ENCODE measurements at regions not wholly inside any gene's neighbourhood (a gene's known extent, or its start where the extent isn't known, plus 50 kb on each side); places are given as distances from the start of the nearest gene placed in this dataset.
A peak's percentile ranks its signal among the peaks of the same experiment; 100 is the strongest.

DNA sequence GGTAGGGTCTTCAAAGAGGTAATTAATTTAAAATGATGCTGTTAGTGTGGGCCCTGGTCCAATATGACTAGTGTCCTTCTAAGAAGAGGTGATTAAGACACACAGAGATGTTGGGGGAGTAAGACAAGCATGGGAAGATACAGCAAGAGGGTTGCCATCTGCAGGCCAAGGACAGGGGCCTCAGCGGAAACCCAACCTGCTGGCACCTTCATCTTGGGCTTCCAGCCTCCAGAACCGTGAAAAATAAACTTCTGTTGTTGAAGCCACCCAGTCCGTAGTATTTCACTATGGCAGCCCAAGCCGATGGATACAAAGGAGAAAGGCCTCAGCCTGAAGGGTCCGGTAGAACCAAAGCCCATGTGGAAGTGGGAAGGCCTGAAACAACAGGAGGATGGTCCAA is 161.7 kb upstream of the UBE2E1 start:
- ChIA-PET POLR2A (ENCODE audit: low non-redundant PET) (no interaction called here), CTCF (no interaction called here)
- DNase-seq (ENCODE audit: low spot score) = no peak
- TF ChIP-seq CTCF (conservative IDR thresholded peaks at IDR 0.05; ENCODE audit: low read depth) = no peak
- H3K27ac ChIP-seq = no peak overlapping the region

- peak; percentile 49 for DNase-seq (ENCODE audit: low spot score)
- CTCF ChIA-PET = no interaction called here
- POLR2A ChIA-PET (ENCODE audit: low non-redundant PET) = no interaction called here
- no peak for TF ChIP-seq CTCF (conservative IDR thresholded peaks at IDR 0.05; ENCODE audit: low read depth)
- H3K27ac ChIP-seq = no peak overlapping the region
These were observed 161.1 kb upstream of the UBE2E1 start for GRCh38 chr3:23644676-23645075.

DNA sequence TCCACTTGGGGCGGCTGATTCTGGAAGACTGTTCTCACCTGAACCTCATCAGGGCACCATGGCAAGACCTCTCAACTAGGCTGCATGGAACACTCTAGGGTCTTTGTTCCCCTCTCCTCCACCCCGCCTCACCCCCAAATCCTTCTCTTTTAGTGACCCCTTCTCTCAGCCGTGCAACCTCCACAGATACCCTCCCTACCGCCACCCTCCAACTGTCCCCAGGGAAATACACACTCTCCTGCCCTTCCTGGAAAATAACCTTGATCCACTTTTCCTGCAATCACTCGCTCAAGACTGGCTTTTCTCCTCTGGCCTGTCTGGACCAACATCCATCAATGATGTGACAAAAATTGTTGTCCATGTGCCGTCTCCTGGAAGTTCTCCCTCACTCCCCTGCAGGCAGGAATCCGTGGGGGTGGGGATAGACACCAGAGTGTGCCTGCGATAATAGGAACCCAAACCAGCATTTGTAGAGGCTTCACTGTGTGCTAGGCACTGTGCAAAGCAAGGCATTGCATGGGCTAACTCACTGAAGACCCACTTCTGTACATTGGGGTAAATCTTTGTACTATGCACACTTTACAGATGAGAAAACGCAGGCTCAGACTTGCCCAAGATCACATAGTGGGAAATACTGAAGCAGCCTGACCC is 160.1 kb upstream of the UBE2E1 start:
- POLR2A ChIA-PET (ENCODE audit: low non-redundant PET) = no interaction called here
- DNase-seq (ENCODE audit: low spot score) = no peak
- CTCF ChIA-PET = no interaction called here
- H3K27ac ChIP-seq = no peak overlapping the region
- TF ChIP-seq CTCF (conservative IDR thresholded peaks at IDR 0.05; ENCODE audit: low read depth) = no peak

- CTCF ChIA-PET = interaction anchor here (0.7 kb wide), 2 partner anchors 95 to 1028 kb away, joined by 3 read pairs; no protein-coding TSS in a partner anchor
- no peak for TF ChIP-seq CTCF (conservative IDR thresholded peaks at IDR 0.05; ENCODE audit: low read depth)
- H3K27ac ChIP-seq = no peak overlapping the region
- no peak for DNase-seq (ENCODE audit: low spot score)
- POLR2A ChIA-PET (ENCODE audit: low non-redundant PET) = no interaction called here
These were observed 159.4 kb upstream of the UBE2E1 start for GRCh38 chr3:23646184-23646920.

DNA sequence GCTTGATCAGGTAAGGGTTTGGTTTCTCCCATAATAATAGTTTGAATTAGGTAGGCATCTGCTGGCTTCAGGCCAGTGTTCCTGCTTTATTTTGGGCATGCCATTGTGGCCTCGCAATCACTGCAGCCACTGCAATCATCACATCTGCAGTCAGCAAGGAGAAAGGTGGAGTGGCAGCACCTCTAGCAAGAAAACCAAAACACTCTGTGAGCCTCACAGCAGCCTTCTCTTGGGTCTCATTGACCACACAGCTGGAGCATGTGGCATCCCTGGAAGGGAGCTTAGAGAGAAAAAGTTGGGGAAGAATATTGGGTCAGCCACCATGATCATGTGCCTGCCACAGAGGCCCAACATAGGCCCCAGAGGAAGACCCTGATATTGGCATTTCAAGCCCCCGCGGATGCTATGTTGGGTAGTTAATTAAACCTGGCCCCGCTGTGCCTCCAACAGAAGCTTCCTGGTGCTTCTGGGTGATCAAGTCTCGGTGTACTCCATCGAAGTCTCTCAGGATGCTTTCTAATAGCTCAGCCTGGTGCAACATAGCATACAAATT is 158.0 kb upstream of the UBE2E1 start:
- no peak for DNase-seq (ENCODE audit: low spot score)
- POLR2A ChIA-PET (ENCODE audit: low non-redundant PET) = no interaction called here
- TF ChIP-seq CTCF (conservative IDR thresholded peaks at IDR 0.05; ENCODE audit: low read depth) = no peak
- CTCF ChIA-PET = interaction anchor here (0.5 to 0.6 kb wide), 2 partner anchors 9 to 112 kb away, joined by 3 read pairs; no protein-coding TSS in a partner anchor
- H3K27ac ChIP-seq = no peak overlapping the region

- POLR2A ChIA-PET (ENCODE audit: low non-redundant PET) = no interaction called here
- TF ChIP-seq CTCF (conservative IDR thresholded peaks at IDR 0.05; ENCODE audit: low read depth) = no peak
These were observed 157.3 kb upstream of the UBE2E1 start for GRCh38 chr3:23648326-23648995.

More at GRCh38 chr3:23648326-23648995, 157.3 kb upstream of the UBE2E1 start:
- H3K27ac ChIP-seq = no peak overlapping the region
- CTCF ChIA-PET = interaction anchor here (0.5 to 0.6 kb wide), 3 partner anchors 10 to 426 kb away, joined by 3 read pairs; no protein-coding TSS in a partner anchor
- no peak for DNase-seq (ENCODE audit: low spot score)
